ENCODE measurements at regions not wholly inside any gene's neighbourhood (a gene's known extent, or its start where the extent isn't known, plus 50 kb on each side); places are given as distances from the start of the nearest gene placed in this dataset.

GRCh38 chr20:1822564-1823449 lies 72.4 kb upstream of the SIRPA start:
- Histone ChIP-seq H3K36me3 (no peaks in the 10 kb centered on the region), H3K27ac (no peak overlapping the region), H3K9me3 (peaks cover 0 to 6% (median 0%) of the 10 kb centered on the region in 3 donors), H3K27me3 (no peaks in the 10 kb centered on the region), H3K4me3 (no peak overlapping the region), H3K4me1 (peaks cover 0 to 12% (median 4%) of the 10 kb centered on the region in 3 donors)
- intact Hi-C loops (cut with DNase I) = no loop called here
- no peak for DNase-seq
- WGBS, 2 donors = 66 to 79% methylated on average over 4 of the region's 4 CpGs
- TF ChIP-seq POLR2A (IDR thresholded peaks at IDR 0.05) (no peak), CTCF (IDR thresholded peaks at IDR 0.05) (no peak)

- no peak for TF ChIP-seq CTCF (IDR thresholded peaks at IDR 0.05)
- no peak for TF ChIP-seq POLR2A (IDR thresholded peaks at IDR 0.05)
- WGBS, 2 donors = 56 to 71% methylated on average over 7 to 8 of the region's 8 CpGs
These were observed 74.8 kb upstream of the SIRPA start for GRCh38 chr20:1820138-1821079.

GRCh38 chr20:1819311-1820137 lies 75.7 kb upstream of the SIRPA start:
- H3K27ac ChIP-seq = peak overlapping the region in 2 of 4 donors; percentile 29 to 31
- no peak overlapping the region for H3K4me3 ChIP-seq
- no peak for DNase-seq

More at GRCh38 chr20:1820138-1821079, 74.8 kb upstream of the SIRPA start:
- Histone ChIP-seq H3K4me1 (peaks cover 7 to 31% (median 18%) of the 10 kb centered on the region in 3 donors), H3K36me3 (no peaks in the 10 kb centered on the region), H3K27ac (peak overlapping the region in 2 of 4 donors; percentile 29 to 47), H3K4me3 (no peak overlapping the region), H3K27me3 (no peaks in the 10 kb centered on the region), H3K9me3 (peaks cover 0 to 6% (median 0%) of the 10 kb centered on the region in 3 donors)
- intact Hi-C loops (cut with DNase I) = no loop called here
- DNase-seq = no peak

GRCh38 chr20:1818895-1819294 lies 76.3 kb upstream of the SIRPA start:
- H3K9me3 ChIP-seq = peaks cover 0 to 6% (median 0%) of the 10 kb centered on the region in 3 donors
- TF ChIP-seq CTCF (IDR thresholded peaks at IDR 0.05) (no peak), POLR2A (IDR thresholded peaks at IDR 0.05) (no peak)
- H3K27me3 ChIP-seq = no peaks in the 10 kb centered on the region
- 82 to 89% methylated on average over 3 to 6 of the region's 6 CpGs for WGBS, 2 donors
- peak overlapping the region in 2 of 4 donors; percentile 29 to 46 for H3K27ac ChIP-seq
- peaks cover 7 to 34% (median 18%) of the 10 kb centered on the region in 3 donors for H3K4me1 ChIP-seq
- intact Hi-C loops (cut with DNase I) = no loop called here
- no peak for DNase-seq
- no peak overlapping the region for H3K4me3 ChIP-seq
- H3K36me3 ChIP-seq = no peaks in the 10 kb centered on the region

More at GRCh38 chr20:1819311-1820137, 75.7 kb upstream of the SIRPA start:
- intact Hi-C loops (cut with DNase I) = no loop called here
- Histone ChIP-seq H3K27me3 (no peaks in the 10 kb centered on the region), H3K4me1 (peaks cover 7 to 33% (median 18%) of the 10 kb centered on the region in 3 donors), H3K36me3 (no peaks in the 10 kb centered on the region), H3K9me3 (peaks cover 0 to 6% (median 0%) of the 10 kb centered on the region in 3 donors)
- 87 to 88% methylated on average over 12 to 13 of the region's 14 CpGs for WGBS, 2 donors
- TF ChIP-seq CTCF (IDR thresholded peaks at IDR 0.05) (no peak), POLR2A (IDR thresholded peaks at IDR 0.05) (no peak)

Measured in esophagus squamous epithelium (tissue), 5 donors.